ENCODE measurements at regions not wholly inside any gene's neighbourhood (a gene's known extent, or its start where the extent isn't known, plus 50 kb on each side); places are given as distances from the start of the nearest gene placed in this dataset.
A peak's percentile ranks its signal among the peaks of the same experiment; 100 is the strongest.

- H3K4me1 ChIP-seq (ENCODE audit: insufficient read depth) = peaks cover 40% of the 10 kb centered on the region
- H3K79me2 ChIP-seq = no peaks in the 10 kb centered on the region
- no peaks in the 10 kb centered on the region for H3K36me3 ChIP-seq (replicated peaks; ENCODE audit: insufficient read depth, low read depth)
- H3K9me2 ChIP-seq (replicated peaks; ENCODE audit: insufficient read depth) = no peaks in the 10 kb centered on the region
- TF ChIP-seq, protein P1, sequence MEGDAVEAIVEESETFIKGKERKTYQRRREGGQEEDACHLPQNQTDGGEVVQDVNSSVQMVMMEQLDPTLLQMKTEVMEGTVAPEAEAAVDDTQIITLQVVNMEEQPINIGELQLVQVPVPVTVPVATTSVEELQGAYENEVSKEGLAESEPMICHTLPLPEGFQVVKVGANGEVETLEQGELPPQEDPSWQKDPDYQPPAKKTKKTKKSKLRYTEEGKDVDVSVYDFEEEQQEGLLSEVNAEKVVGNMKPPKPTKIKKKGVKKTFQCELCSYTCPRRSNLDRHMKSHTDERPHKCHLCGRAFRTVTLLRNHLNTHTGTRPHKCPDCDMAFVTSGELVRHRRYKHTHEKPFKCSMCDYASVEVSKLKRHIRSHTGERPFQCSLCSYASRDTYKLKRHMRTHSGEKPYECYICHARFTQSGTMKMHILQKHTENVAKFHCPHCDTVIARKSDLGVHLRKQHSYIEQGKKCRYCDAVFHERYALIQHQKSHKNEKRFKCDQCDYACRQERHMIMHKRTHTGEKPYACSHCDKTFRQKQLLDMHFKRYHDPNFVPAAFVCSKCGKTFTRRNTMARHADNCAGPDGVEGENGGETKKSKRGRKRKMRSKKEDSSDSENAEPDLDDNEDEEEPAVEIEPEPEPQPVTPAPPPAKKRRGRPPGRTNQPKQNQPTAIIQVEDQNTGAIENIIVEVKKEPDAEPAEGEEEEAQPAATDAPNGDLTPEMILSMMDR (IDR thresholded peaks at IDR 0.05; ENCODE audit: poor library complexity) = no peak
- TF ChIP-seq EZH2phosphoT487 (IDR thresholded peaks at IDR 0.05; ENCODE audit: low read depth, severe bottlenecking, unreplicated experiment) = no peak
- TF ChIP-seq EZH2 (IDR thresholded peaks at IDR 0.05; ENCODE audit: borderline replicate concordance) = no peak
- WGBS (ENCODE audit: low lambda C conversion rate, missing lambda C conversion rate) = 65% methylated on average over 3 of the region's 3 CpGs
- no peak overlapping the region for H2AFZ ChIP-seq
- H3K27me3 ChIP-seq = no peaks in the 10 kb centered on the region
- no peaks in the 10 kb centered on the region for H3K9me3 ChIP-seq (ENCODE audit: low read depth)
- no peak overlapping the region for H3K4me3 ChIP-seq
- peak overlapping the region; percentile 86 for H3K27ac ChIP-seq
- H4K20me1 ChIP-seq (ENCODE audit: insufficient read depth, poor library complexity, severe bottlenecking) = no peaks in the 10 kb centered on the region
- DNase-seq (ENCODE audit: low spot score) = peak; percentile 17
- peak overlapping the region; percentile 49 for H3K4me2 ChIP-seq
Measured at GRCh38 chr5:74957906-74958305, 91.7 kb upstream of the FAM169A start.

DNA sequence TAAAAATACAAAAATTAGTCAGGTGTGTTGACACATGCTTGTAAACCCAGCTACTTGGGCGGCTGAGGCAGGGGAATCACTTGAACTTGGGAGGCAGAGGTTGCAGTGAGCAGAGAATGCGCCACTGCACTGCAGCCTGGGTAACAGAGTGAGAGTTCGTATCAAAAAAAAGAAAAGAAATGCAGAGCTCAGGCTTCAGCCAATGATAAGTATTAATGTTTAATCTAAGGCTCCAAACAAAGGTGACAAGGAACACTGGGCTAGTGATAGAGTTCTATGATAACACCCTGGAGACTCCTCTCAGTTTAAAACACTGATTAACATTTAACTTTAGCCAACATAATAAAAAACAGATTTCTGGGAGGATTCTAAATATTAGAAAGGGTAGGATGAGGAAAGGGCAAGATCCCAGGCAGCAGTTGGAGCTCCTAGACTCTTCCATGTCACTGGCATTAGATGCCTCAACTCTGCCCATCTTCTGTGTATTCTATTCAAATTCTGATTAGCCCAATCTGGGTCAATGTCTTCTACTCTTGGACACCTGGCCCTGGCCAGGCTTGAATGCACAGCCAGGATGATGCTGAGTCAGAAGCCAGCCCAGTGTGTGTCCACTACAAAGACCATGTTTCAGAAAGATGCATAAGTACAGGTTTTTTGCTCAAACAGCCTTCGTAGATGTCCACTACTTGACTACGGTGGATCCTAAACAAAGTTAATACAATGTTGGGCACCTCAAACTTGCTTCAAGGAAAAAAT lies 91.0 kb upstream of the FAM169A start:
- Histone ChIP-seq H3K4me3 (no peak overlapping the region), H2AFZ (no peak overlapping the region), H3K79me2 (no peaks in the 10 kb centered on the region), H3K4me2 (peak overlapping the region; percentile 49), H3K4me1 (ENCODE audit: insufficient read depth) (peaks cover 47% of the 10 kb centered on the region), H3K27me3 (no peaks in the 10 kb centered on the region), H4K20me1 (ENCODE audit: insufficient read depth, poor library complexity, severe bottlenecking) (no peaks in the 10 kb centered on the region), H3K36me3 (replicated peaks; ENCODE audit: insufficient read depth, low read depth) (no peaks in the 10 kb centered on the region), H3K27ac (peak overlapping the region; percentile 86), H3K9me2 (replicated peaks; ENCODE audit: insufficient read depth) (no peaks in the 10 kb centered on the region), H3K9me3 (ENCODE audit: low read depth) (no peaks in the 10 kb centered on the region)
- no peak for DNase-seq (ENCODE audit: low spot score)
- TF ChIP-seq, protein P1 (IDR thresholded peaks at IDR 0.05; ENCODE audit: poor library complexity) = no peak
- no peak for TF ChIP-seq EZH2phosphoT487 (IDR thresholded peaks at IDR 0.05; ENCODE audit: low read depth, severe bottlenecking, unreplicated experiment)
- WGBS (ENCODE audit: low lambda C conversion rate, missing lambda C conversion rate) = 62% methylated on average over 5 of the region's 5 CpGs

- H4K20me1 ChIP-seq (ENCODE audit: insufficient read depth, poor library complexity, severe bottlenecking) = no peaks in the 10 kb centered on the region
- no peak overlapping the region for H3K4me3 ChIP-seq
- H3K4me1 ChIP-seq (ENCODE audit: insufficient read depth) = peaks cover 57% of the 10 kb centered on the region
- no peaks in the 10 kb centered on the region for H3K27me3 ChIP-seq
- H3K9me3 ChIP-seq (ENCODE audit: low read depth) = no peaks in the 10 kb centered on the region
- H3K4me2 ChIP-seq = no peak overlapping the region
- no peaks in the 10 kb centered on the region for H3K36me3 ChIP-seq (replicated peaks; ENCODE audit: insufficient read depth, low read depth)
- TF ChIP-seq, protein P1 (IDR thresholded peaks at IDR 0.05; ENCODE audit: poor library complexity) = no peak
- no peak for TF ChIP-seq EZH2 (IDR thresholded peaks at IDR 0.05; ENCODE audit: borderline replicate concordance)
- no peak for TF ChIP-seq EZH2phosphoT487 (IDR thresholded peaks at IDR 0.05; ENCODE audit: low read depth, severe bottlenecking, unreplicated experiment)
- H3K9me2 ChIP-seq (replicated peaks; ENCODE audit: insufficient read depth) = no peaks in the 10 kb centered on the region
- no peak for DNase-seq (ENCODE audit: low spot score)
- H2AFZ ChIP-seq = no peak overlapping the region
- WGBS (ENCODE audit: low lambda C conversion rate, missing lambda C conversion rate) = 92% methylated on average over 4 of the region's 4 CpGs
- peak overlapping the region; percentile 86 for H3K27ac ChIP-seq
- no peaks in the 10 kb centered on the region for H3K79me2 ChIP-seq
Measured at GRCh38 chr5:74956278-74956677, 90.1 kb upstream of the FAM169A start.
